ENCODE measurements at regions not wholly inside any gene's neighbourhood (a gene's known extent, or its start where the extent isn't known, plus 50 kb on each side); places are given as distances from the start of the nearest gene placed in this dataset.
"Not testable (repeated sequence)": the region's sequence is repeated elsewhere in the genome, so short reads cannot be mapped to it uniquely, and the experiment has no call there.

- not testable (repeated sequence) for DNase-seq (ENCODE audit: extremely low read depth, insufficient read length); H3K4me3 ChIP-seq (replicated peaks; ENCODE audit: low read depth, low read length); H3K36me3 ChIP-seq (ENCODE audit: control insufficient read depth, insufficient read depth, low read length); H3K27me3 ChIP-seq (replicated peaks; ENCODE audit: control insufficient read depth, insufficient read depth, low read length)
These were observed 86.2 kb downstream of the OR2B2 start for GRCh38 chr6:27825848-27826611.

- no peak for TF ChIP-seq CTCF (IDR thresholded peaks at IDR 0.05; ENCODE audit: insufficient read depth, low read length, poor library complexity, severe bottlenecking)
- Histone ChIP-seq H3K36me3 (ENCODE audit: control insufficient read depth, insufficient read depth, low read length) (no peaks in the 10 kb centered on the region), H3K4me3 (replicated peaks; ENCODE audit: low read depth, low read length) (peak overlapping the region; percentile 69), H3K27me3 (replicated peaks; ENCODE audit: control insufficient read depth, insufficient read depth, low read length) (no peaks in the 10 kb centered on the region)
- peak; percentile 68 for DNase-seq (ENCODE audit: extremely low read depth, insufficient read length)
These were observed 87.0 kb downstream of the OR2B2 start for GRCh38 chr6:27825025-27825793.

GRCh38 chr6:27824211-27825024 lies 87.8 kb downstream of the OR2B2 start:
- not testable (repeated sequence) for H3K36me3 ChIP-seq (ENCODE audit: control insufficient read depth, insufficient read depth, low read length); H3K27me3 ChIP-seq (replicated peaks; ENCODE audit: control insufficient read depth, insufficient read depth, low read length)
- peak; percentile 81 for DNase-seq (ENCODE audit: extremely low read depth, insufficient read length)
- peak overlapping the region; percentile 69 for H3K4me3 ChIP-seq (replicated peaks; ENCODE audit: low read depth, low read length)

- peak; percentile 66 for DNase-seq (ENCODE audit: extremely low read depth, insufficient read length)
- not testable (repeated sequence) for H3K27me3 ChIP-seq (replicated peaks; ENCODE audit: control insufficient read depth, insufficient read depth, low read length); H3K36me3 ChIP-seq (ENCODE audit: control insufficient read depth, insufficient read depth, low read length)
- peak overlapping the region; percentile 51 for H3K4me3 ChIP-seq (replicated peaks; ENCODE audit: low read depth, low read length)
These were observed 88.4 kb downstream of the OR2B2 start for GRCh38 chr6:27823714-27824210.

GRCh38 chr6:27816906-27817305 lies 95.3 kb downstream of the OR2B2 start:
- Histone ChIP-seq H3K27me3 (replicated peaks; ENCODE audit: control insufficient read depth, insufficient read depth, low read length) (no peaks in the 10 kb centered on the region), H3K4me3 (replicated peaks; ENCODE audit: low read depth, low read length) (no peak overlapping the region), H3K36me3 (ENCODE audit: control insufficient read depth, insufficient read depth, low read length) (no peaks in the 10 kb centered on the region)
- DNase-seq (ENCODE audit: extremely low read depth, insufficient read length) = no peak
- TF ChIP-seq CTCF (IDR thresholded peaks at IDR 0.05; ENCODE audit: insufficient read depth, low read length, poor library complexity, severe bottlenecking) = no peak

GRCh38 chr6:27814665-27815424 lies 97.4 kb downstream of the OR2B2 start:
- no peaks in the 10 kb centered on the region for H3K27me3 ChIP-seq (replicated peaks; ENCODE audit: control insufficient read depth, insufficient read depth, low read length)
- TF ChIP-seq CTCF (IDR thresholded peaks at IDR 0.05; ENCODE audit: insufficient read depth, low read length, poor library complexity, severe bottlenecking) = no peak
- DNase-seq (ENCODE audit: extremely low read depth, insufficient read length) = peak; percentile 88
- H3K4me3 ChIP-seq (replicated peaks; ENCODE audit: low read depth, low read length) = peak overlapping the region; percentile 57
- H3K36me3 ChIP-seq (ENCODE audit: control insufficient read depth, insufficient read depth, low read length) = no peaks in the 10 kb centered on the region

GRCh38 chr6:27814415-27814664 lies 97.9 kb downstream of the OR2B2 start:
- not testable (repeated sequence) for H3K27me3 ChIP-seq (replicated peaks; ENCODE audit: control insufficient read depth, insufficient read depth, low read length); H3K36me3 ChIP-seq (ENCODE audit: control insufficient read depth, insufficient read depth, low read length); DNase-seq (ENCODE audit: extremely low read depth, insufficient read length)
- H3K4me3 ChIP-seq (replicated peaks; ENCODE audit: low read depth, low read length) = peak overlapping the region; percentile 46
